ENCODE measurements at regions not wholly inside any gene's neighbourhood (a gene's known extent, or its start where the extent isn't known, plus 50 kb on each side); places are given as distances from the start of the nearest gene placed in this dataset.
A peak's percentile ranks its signal among the peaks of the same experiment; 100 is the strongest.
"Not testable (repeated sequence)": the region's sequence is repeated elsewhere in the genome, so short reads cannot be mapped to it uniquely, and the experiment has no call there.

DNA sequence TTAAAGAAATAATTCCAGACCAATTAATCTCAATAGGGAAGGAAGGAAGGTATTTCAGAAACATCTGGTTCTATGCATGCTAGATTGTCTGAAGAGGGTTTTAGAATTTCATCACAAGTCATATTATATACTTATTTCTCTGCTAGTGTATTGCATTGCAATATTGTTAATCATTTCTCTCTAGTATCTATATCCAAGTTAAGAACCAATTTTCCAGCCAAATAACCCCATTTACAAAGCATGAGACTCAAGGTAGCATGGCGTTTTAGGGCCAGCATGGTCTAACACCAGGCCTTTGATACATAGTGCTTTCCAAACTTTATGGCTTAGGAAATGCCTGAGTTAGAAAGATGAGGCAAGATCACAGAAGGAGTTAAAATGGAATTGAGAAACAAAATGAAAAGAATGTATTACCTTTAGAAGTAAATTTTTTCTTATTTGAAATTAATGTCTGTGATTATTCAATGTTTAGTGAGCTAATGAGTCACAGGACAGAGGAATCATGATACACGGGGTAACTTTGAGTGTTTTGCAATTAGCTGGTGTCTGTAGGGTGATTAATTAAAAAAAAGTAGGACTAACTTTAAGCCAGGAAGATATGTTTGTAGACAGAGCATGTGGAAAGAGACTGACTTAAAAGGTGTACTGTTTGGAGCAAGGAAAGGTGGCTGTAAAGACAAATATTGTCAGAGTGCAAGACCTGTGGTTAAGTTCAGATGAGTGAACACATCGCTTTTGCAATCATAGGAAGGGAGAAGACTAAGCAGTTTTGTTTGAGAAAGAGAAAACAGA, 1006.2 kb upstream of the CITED2 start:
- DNase-seq (no peak), ATAC-seq (replicated peaks) (no peak)
- H3K4me1 Mint-ChIP-seq = no peaks in the 10 kb centered on the region
- no peaks in the 10 kb centered on the region for H3K27me3 Mint-ChIP-seq
- H3K27ac Mint-ChIP-seq = no peak overlapping the region
- no peak overlapping the region for H3K4me3 Mint-ChIP-seq
- peaks cover 5% of the 10 kb centered on the region in 2 donors for H3K9me3 Mint-ChIP-seq
- H3K36me3 Mint-ChIP-seq = no peaks in the 10 kb centered on the region

DNA sequence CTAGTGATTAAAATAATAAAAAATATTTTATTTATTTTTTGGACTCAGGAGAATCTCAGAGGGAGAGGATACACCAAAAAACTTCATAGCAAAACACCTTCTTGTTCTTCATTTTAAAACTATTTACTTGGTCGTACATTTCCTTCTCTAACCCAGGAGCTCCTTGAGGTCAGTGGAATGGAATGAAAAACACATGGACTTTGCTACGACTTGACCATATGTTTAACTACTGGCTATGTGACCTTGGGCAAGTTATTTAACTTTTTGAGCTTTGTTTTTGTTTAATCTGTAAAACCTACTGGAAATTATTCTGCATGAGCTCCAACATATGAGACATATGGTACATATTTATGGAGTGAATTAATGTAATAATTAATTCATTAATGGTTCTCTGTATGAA, 1005.5 kb upstream of the CITED2 start:
- Mint-ChIP-seq H3K27ac (no peak overlapping the region), H3K4me3 (no peak overlapping the region), H3K9me3 (peaks cover 3 to 4% of the 10 kb centered on the region in 2 donors), H3K4me1 (no peaks in the 10 kb centered on the region), H3K36me3 (no peaks in the 10 kb centered on the region), H3K27me3 (no peaks in the 10 kb centered on the region)
- DNase-seq = no peak
- ATAC-seq (replicated peaks) = no peak

DNA sequence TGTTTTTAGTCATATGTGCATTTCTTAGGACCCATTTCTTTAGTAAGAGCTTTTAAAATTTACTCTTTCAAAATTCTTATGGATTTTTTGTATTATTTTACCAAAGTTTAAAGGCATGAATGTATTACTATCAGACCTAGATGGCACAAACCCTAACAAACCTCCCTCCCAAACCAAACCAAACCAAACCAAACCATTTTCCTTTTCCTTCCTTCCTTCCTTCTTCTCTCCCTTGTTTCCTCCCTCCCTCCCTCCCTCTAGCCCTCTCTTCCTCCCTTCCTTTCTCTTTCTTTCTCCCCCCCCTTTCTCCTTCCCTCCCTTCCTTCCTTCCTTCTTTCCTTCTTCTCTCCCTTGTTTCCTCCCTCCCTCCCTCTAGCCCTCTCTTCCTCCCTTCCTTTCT, 1001.8 kb upstream of the CITED2 start:
- Mint-ChIP-seq H3K27me3 (no peaks in the 10 kb centered on the region), H3K4me1 (no peaks in the 10 kb centered on the region), H3K9me3 (peaks cover 0 to 3% of the 10 kb centered on the region in 2 donors), H3K36me3 (peaks cover 0 to 2% of the 10 kb centered on the region in 2 donors), H3K27ac (no peak overlapping the region), H3K4me3 (no peak overlapping the region)
- no peak for ATAC-seq (replicated peaks)
- no peak for DNase-seq

DNA sequence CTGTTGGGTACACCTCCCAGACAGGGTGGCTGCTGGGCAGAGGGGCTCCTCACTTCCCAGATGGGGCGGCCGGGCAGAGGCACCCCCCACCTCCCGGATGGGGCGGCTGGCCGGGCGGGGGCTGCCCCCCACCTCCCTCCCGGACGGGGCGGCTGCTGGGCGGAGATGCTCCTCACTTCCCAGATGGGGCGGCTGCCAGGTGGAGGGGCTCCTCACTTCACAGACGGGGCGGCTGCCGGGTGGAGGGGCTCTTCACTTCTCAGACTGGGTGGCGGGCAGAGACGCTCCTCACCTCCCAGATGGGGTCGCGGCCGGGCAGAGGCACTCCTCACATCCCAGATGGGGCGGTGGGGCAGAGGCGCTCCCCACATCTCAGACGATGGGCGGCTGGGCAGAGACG, 999.3 kb upstream of the CITED2 start:
- not testable (repeated sequence) for H3K27me3 Mint-ChIP-seq; H3K36me3 Mint-ChIP-seq; H3K4me1 Mint-ChIP-seq; DNase-seq; H3K9me3 Mint-ChIP-seq; H3K27ac Mint-ChIP-seq; ATAC-seq (replicated peaks); H3K4me3 Mint-ChIP-seq

DNA sequence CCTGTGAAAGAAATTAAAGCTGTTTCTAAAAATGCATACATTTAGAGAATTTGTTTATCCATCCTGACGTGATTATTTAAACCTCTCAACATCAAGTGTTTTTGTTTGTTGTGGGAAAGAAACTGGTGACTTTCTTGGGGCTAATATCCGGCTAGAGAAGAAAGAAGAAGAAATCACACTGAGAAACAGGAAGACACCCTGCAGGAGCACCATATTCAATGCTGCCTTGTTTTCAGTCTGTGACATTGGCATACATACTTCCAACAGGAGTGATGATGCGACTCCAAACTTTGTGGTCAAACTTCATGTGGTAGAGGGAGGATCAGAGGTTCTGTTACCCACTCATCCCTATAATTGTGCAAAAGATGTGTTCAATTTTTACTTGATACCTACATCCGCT, 997.6 kb upstream of the CITED2 start:
- DNase-seq = no peak
- Mint-ChIP-seq H3K4me1 (no peaks in the 10 kb centered on the region), H3K9me3 (peaks cover 0 to 3% of the 10 kb centered on the region in 2 donors), H3K27ac (no peak overlapping the region), H3K27me3 (no peaks in the 10 kb centered on the region), H3K4me3 (no peak overlapping the region), H3K36me3 (peaks cover 0 to 2% of the 10 kb centered on the region in 2 donors)
- no peak for ATAC-seq (replicated peaks)

DNA sequence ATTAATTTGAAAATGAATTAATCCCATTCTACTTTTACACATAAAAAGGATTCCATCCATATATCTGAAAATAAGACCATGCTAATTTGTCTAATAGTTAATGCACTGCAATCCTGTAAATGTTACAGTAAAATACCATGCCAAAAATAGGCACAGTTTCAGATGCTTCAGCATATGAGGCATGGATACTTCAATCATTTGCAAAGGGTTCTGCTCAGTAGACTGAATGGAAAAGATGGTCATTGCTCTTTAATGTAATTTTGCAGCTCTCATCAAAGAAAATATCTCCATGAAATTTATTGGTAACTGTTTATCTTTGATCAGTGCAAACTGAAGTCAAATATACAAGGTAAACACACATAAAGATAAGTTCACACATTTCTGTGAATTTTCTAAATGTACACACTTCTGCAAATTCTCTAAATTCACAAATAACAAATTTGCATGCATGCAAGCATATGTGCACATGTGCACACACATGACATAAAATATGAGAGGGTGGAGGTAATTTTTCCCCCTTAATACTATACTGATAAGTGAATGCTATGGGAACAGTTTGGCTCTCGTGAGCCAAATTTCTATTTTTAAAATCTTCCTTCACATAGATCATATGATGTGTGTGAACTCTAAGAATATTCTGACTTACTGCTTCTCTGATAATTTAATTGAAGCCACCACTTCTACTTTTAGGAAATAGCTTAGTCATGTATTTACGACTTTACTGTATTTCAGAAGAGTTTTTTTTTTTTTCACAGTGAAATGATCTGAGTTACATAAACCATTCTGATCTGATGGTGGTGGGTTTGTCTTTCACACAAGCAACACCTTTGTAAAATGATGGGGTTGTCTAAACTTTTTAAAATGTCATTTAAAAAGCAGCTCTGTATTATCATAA, 996.8 kb upstream of the CITED2 start:
- no peak overlapping the region for H3K27ac Mint-ChIP-seq
- peaks cover 0 to 3% of the 10 kb centered on the region in 2 donors for H3K9me3 Mint-ChIP-seq
- no peaks in the 10 kb centered on the region for H3K4me1 Mint-ChIP-seq
- peaks cover 0 to 2% of the 10 kb centered on the region in 2 donors for H3K36me3 Mint-ChIP-seq
- DNase-seq (no peak), ATAC-seq (replicated peaks) (no peak)
- H3K4me3 Mint-ChIP-seq = no peak overlapping the region
- no peaks in the 10 kb centered on the region for H3K27me3 Mint-ChIP-seq

DNA sequence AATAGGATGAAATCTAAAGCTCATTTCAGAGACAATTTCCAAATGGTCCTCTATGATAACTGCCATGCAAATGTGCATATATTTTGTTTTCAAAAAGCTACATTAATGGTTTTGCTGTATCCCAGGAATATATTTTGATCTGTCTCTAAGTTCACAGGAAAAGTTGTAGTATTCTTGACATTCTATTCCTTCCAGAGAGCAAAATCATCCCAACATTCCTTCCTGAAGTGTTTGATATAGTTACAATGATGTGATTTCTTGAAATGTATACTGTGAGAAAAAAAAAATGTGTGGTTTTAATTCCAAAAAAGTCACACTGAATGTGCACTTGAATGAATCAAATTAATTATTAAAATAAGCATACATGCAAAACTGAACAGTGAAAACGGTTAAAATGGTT, 996.0 kb upstream of the CITED2 start:
- no peaks in the 10 kb centered on the region for H3K4me1 Mint-ChIP-seq
- no peak overlapping the region for H3K27ac Mint-ChIP-seq
- H3K36me3 Mint-ChIP-seq = peaks cover 0 to 2% of the 10 kb centered on the region in 2 donors
- no peak overlapping the region for H3K4me3 Mint-ChIP-seq
- DNase-seq (no peak), ATAC-seq (replicated peaks) (no peak)
- peaks cover 0 to 5% of the 10 kb centered on the region in 2 donors for H3K9me3 Mint-ChIP-seq
- H3K27me3 Mint-ChIP-seq = no peaks in the 10 kb centered on the region

DNA sequence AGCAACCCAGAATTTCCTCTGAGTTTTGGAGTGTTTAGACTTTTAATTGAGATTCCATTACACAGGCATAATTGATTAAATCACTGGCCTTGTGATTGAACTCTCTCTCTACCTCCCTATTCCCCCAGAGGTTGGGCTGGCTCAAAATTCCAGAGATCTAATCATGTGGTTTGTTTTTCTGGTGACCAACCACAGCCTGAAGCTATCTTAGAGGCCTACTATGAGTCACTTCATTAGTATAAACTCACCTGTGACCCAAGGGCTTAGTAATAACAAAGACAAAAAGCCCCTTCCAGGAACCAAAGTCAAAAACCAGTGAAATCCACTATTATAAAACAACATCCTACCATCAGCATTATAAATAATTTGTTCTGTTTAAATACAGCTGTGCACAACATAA, 992.5 kb upstream of the CITED2 start:
- DNase-seq (no peak), ATAC-seq (replicated peaks) (no peak)
- H3K36me3 Mint-ChIP-seq = peaks cover 0 to 4% of the 10 kb centered on the region in 2 donors
- no peak overlapping the region for H3K4me3 Mint-ChIP-seq
- H3K9me3 Mint-ChIP-seq = peaks cover 11 to 18% of the 10 kb centered on the region in 2 donors
- H3K4me1 Mint-ChIP-seq = no peaks in the 10 kb centered on the region
- no peak overlapping the region for H3K27ac Mint-ChIP-seq
- H3K27me3 Mint-ChIP-seq = no peaks in the 10 kb centered on the region

DNA sequence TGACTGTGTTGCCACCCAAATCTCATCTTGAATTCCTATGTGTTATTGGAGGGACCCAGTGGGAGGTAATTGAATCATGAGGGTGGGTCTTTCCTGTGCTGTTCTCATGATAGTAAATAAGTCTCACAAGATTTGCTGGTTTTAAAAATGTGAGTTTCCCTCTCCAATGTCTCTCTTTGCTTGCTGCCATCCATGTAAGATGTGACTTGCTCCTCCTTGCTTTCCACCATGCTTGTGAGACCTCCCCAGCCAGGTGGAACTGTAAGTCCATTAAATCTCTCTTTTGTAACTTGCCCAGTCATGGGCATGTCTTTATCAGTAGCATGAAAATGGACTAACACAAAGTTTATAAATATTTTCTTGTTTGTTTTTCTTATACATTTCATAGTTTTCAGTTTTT, 990.5 kb upstream of the CITED2 start:
- peaks cover 0 to 4% of the 10 kb centered on the region in 2 donors for H3K36me3 Mint-ChIP-seq
- H3K27me3 Mint-ChIP-seq = no peaks in the 10 kb centered on the region
- no peak for DNase-seq
- no peak overlapping the region for H3K27ac Mint-ChIP-seq
- no peak for ATAC-seq (replicated peaks)
- H3K4me3 Mint-ChIP-seq = no peak overlapping the region
- peaks cover 11 to 18% of the 10 kb centered on the region in 2 donors for H3K9me3 Mint-ChIP-seq
- no peaks in the 10 kb centered on the region for H3K4me1 Mint-ChIP-seq

DNA sequence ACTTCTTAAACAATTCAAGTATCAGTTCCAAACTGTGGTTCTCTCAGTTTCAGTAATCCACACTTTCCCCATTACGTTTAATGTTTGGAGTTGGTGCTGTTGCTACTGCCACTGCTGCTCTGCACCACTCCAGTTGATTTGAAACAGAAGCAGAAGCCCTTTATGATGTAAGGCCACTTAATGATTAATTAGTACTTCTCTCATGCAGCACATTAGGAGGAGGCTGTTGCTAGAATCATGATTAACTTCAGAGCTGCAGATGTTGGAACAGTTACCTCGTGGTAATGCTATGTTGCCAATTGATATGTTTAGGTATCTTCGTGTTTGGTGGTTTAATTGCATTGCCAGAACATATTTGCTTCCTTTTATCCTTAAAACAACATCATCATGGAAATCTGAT, 986.2 kb upstream of the CITED2 start:
- H3K27ac Mint-ChIP-seq = no peak overlapping the region
- no peaks in the 10 kb centered on the region for H3K4me1 Mint-ChIP-seq
- ATAC-seq (replicated peaks) = no peak
- no peak overlapping the region for H3K4me3 Mint-ChIP-seq
- H3K9me3 Mint-ChIP-seq = peaks cover 11 to 16% of the 10 kb centered on the region in 2 donors
- no peaks in the 10 kb centered on the region for H3K27me3 Mint-ChIP-seq
- DNase-seq = no peak
- H3K36me3 Mint-ChIP-seq = peaks cover 0 to 4% of the 10 kb centered on the region in 2 donors

DNA sequence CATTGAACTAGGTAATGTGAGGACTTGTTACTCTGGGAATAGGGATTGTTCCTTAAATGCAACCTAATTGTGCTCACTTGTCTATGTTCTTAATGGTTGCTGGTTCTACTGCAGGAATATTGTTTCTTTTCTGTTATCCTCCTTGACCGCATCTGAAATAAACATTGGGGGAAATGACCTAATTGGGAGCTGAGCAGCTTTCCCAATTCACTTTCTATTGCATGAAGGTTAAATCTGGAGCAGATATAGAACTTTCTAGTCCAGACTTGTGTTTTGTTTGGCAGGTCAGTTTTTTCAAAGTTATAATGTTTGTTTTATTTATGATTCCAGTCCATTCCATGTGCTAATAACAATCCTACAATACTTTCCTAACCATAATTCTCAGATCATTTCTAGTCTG, 981.0 kb upstream of the CITED2 start:
- Mint-ChIP-seq H3K36me3 (no peaks in the 10 kb centered on the region), H3K4me1 (no peaks in the 10 kb centered on the region), H3K27ac (no peak overlapping the region), H3K4me3 (no peak overlapping the region), H3K9me3 (no peaks in the 10 kb centered on the region), H3K27me3 (no peaks in the 10 kb centered on the region)
- DNase-seq = no peak
- ATAC-seq (replicated peaks) = no peak

DNA sequence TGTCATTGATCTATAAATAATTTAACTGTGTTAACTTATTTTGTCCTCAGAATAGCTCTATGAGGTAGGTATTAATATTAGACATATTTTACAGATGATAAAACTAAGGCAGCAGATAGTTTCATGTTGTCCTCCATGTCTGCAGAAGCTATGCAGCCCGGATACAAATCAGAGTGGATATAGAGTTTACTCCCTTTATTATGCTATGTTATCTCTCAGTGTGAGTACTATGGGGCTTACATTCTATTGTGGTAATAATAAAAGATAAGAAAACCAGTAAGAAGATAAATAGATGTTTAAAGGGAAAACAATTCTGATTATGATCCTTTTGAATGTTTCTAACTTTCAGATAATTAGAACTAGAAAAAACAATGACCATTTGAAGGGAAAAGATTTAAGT, 979.8 kb upstream of the CITED2 start:
- no peaks in the 10 kb centered on the region for H3K4me1 Mint-ChIP-seq

DNA sequence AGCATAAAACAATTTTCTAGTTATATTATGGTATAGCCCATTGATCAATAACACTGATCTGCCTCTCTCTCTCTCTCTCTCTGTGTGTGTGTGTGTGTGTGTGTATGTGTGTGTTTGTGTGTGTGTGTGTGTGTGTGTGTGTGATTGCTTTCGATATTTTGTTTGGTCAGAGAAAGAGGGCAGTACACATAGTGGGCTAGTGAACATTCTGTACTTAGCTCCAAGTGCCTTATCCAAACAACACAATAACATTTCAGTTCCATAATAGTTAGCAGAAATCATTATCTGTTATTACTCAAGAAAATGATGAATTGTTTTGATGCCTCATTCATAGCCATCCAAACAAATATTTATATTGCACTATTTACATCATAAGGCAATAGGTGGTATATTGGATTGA, 979.1 kb upstream of the CITED2 start:
- no peaks in the 10 kb centered on the region for H3K9me3 Mint-ChIP-seq
- H3K27ac Mint-ChIP-seq = no peak overlapping the region
- no peaks in the 10 kb centered on the region for H3K36me3 Mint-ChIP-seq
- H3K4me3 Mint-ChIP-seq = no peak overlapping the region
- ATAC-seq (replicated peaks) (no peak), DNase-seq (no peak)
- no peaks in the 10 kb centered on the region for H3K27me3 Mint-ChIP-seq
- no peaks in the 10 kb centered on the region for H3K4me1 Mint-ChIP-seq

More for the DNA sequence above, 979.8 kb upstream of the CITED2 start:
- no peaks in the 10 kb centered on the region for H3K9me3 Mint-ChIP-seq
- no peaks in the 10 kb centered on the region for H3K36me3 Mint-ChIP-seq
- no peak overlapping the region for H3K4me3 Mint-ChIP-seq
- H3K27me3 Mint-ChIP-seq = no peaks in the 10 kb centered on the region
- DNase-seq (no peak), ATAC-seq (replicated peaks) (no peak)
- no peak overlapping the region for H3K27ac Mint-ChIP-seq

DNA sequence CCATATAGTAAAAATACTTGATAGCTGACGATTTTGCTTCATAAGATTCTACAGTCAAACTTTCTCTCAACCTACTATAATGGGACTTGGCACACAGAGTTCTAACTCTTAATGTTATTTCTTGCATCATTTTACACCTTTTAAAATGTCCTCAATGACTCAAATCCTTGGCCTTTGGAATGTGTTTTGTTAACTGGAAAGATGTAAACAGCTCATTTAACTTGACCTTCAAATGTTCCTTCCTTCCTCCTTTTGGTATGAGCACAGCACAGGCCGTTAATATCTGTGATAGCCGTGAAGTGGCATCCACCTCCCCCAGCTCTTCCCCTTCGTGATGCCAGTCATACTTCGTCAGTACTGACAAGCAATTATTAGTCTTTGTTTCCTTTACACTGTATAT, 972.0 kb upstream of the CITED2 start:
- Mint-ChIP-seq H3K4me3 (no peak overlapping the region), H3K27ac (no peak overlapping the region), H3K36me3 (no peaks in the 10 kb centered on the region), H3K9me3 (peaks cover 0 to 2% of the 10 kb centered on the region in 2 donors), H3K4me1 (peaks cover 7 to 8% of the 10 kb centered on the region in 2 donors), H3K27me3 (peaks cover 0 to 2% of the 10 kb centered on the region in 2 donors)
- ATAC-seq (replicated peaks) (peak in 1 of 2 donors; percentile 63), DNase-seq (no peak)

DNA sequence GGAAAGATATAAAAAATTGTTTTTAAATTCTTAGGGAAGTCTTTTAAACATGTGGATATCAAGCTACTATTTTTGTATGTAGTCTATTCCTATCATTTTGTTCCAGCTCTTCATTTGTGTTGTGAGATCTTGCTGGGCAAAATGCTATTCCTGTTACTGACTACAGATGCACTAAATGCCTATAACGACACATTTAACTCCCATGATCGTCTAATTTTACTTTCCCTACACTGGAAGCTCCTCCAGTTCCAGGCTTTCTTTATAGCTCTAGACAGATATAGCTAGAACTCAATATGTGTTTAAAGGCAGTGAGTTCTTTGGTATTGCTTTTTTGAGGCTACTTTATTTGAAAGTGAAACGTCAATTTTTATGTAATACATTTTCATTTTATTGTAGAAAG, 971.5 kb upstream of the CITED2 start:
- Mint-ChIP-seq H3K27me3 (peaks cover 0 to 4% of the 10 kb centered on the region in 2 donors), H3K27ac (no peak overlapping the region), H3K36me3 (no peaks in the 10 kb centered on the region), H3K9me3 (peaks cover 0 to 3% of the 10 kb centered on the region in 2 donors), H3K4me1 (peaks cover 10 to 13% of the 10 kb centered on the region in 2 donors), H3K4me3 (no peak overlapping the region)
- ATAC-seq (replicated peaks) = no peak
- DNase-seq = no peak

All from stimulated activated naive B cell treated with anti-CD40 and anti-IgM and Interleukin-4, amounts not matched to agents 10 μg/mL and 1 μg/mL and 100 μg/mL, for 72 hours (primary cell).